ENCODE measurements at regions not wholly inside any gene's neighbourhood (a gene's known extent, or its start where the extent isn't known, plus 50 kb on each side); places are given as distances from the start of the nearest gene placed in this dataset.
"Not testable (repeated sequence)": the region's sequence is repeated elsewhere in the genome, so short reads cannot be mapped to it uniquely, and the experiment has no call there.

DNA sequence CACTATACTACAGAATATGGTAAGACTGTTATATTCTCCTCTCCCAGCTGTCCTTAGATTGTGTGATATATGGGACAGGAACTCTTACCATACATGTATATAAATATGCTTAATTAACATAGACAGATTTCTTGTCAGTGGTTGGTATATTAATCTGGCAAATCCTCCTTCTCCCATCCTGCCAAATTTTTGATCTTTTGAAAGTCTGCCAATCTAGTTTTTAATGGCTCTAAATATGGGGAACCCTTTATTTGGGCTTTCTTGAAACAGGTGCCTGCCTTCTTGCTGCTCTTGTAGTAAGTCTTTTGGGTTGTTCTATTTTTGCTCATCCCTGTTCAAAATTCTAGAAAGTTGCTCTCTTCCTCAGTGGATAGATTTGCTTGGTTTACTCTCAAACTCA lies 63.5 kb downstream of the SPATA31D1 start:
- DNase-seq = no peak

GRCh38 chr9:82054264-82055015 lies 65.9 kb downstream of the SPATA31D1 start:
- no peak for DNase-seq

DNA sequence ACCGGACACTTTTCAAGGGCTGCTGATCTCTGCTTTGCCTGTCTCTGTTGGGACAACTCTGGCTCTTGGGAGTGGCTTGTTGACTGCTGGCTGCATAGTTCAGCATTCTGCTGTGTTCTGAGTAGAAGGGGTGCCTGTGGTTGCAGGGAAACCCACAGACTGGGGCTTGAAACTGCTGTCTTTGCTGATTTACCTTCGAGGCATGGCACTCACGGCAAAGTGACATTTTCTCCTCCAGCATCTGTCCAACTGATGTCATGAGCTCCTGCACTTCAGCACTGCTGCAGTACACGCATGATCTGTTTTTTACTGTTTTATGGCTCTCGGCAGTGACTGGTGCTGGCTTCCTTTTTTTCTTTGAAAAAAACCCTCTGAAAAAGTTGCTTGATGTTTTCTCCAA lies 69.2 kb downstream of the SPATA31D1 start:
- no peak for DNase-seq

DNA sequence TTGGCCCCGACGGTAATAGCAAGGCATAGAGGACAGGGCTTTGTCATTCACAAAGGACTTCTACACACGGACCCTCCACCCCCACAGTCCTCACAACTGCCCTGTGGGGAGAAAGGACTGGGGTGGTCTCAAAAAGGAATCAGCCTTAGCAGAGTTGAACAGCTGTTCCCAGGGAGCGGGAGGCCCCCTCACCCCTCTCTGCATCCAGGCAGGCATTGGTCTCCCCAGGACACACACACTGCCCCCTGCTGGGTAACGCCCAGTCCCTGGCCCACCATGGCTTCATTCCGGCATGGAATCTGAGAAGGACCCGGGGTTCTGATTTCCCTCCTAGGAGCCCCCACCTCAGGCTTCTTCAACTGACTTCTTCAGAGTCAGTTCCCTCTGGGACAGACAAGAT lies 73.2 kb downstream of the SPATA31D1 start:
- DNase-seq = not testable (repeated sequence)

- DNase-seq = no peak
These were observed 73.7 kb downstream of the SPATA31D1 start for GRCh38 chr9:82062245-82062644.

- no peak for DNase-seq
These were observed 85.3 kb downstream of the SPATA31D1 start for GRCh38 chr9:82073551-82074543.

DNA sequence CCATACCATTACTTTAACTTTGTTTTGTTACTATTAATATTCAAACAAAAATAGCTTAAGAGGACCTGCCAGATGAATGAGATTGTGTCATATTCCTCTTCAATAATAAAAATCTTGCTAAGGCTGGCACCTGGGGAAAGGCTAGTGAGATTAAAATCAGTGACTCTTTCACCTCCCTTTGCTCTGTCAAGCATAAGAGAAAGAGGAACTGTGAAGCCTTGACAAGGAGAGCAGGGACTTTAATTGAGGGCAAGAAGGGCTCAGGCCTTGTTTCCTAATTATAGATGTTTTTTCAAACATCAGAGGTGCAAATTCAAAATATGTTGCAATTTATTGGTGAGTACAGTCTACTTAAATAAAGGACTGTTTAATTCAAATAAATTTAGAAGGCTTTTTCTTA lies 91.7 kb downstream of the SPATA31D1 start:
- no peak for DNase-seq

DNA sequence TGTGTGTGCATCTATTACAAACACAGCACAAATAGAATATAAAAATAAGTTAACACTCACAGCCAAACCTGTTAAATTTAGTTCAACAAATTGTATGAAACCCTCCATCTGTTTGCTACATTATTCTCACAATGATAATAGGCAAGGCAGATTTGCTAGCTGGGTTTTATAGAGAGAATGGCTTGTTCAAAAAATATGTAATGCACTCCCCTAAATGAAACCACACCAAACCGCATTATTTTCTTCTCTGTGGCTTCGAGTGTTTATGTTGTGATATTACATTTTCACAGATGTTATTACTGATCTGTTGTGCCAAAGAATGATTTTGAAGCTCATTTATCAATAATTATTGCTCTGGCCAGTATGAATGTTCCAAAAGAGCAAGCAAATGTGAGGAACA lies 92.9 kb downstream of the SPATA31D1 start:
- DNase-seq = no peak

GRCh38 chr9:82082563-82082962 lies 94.0 kb downstream of the SPATA31D1 start:
- DNase-seq = no peak

DNA sequence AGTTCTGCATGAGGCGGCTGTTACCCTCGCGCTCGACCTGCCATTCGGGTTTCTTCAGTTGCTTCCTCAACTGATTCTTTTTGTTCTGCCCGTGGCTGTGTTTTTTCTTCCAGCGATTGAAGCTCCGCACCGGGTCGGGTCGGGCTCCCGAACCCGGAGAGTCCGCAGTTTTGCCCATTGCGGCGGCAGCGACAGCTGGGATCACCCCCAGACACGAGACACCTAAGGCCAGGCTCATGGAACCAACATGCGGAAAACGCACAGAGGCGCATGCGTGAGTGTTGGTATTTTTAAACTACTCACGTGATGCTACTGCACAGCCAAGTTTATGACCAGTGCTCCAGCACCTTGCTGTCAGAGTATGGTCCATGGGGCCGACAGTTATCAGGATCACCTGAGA lies 100.0 kb downstream of the SPATA31D1 start:
- no peak for DNase-seq

DNA sequence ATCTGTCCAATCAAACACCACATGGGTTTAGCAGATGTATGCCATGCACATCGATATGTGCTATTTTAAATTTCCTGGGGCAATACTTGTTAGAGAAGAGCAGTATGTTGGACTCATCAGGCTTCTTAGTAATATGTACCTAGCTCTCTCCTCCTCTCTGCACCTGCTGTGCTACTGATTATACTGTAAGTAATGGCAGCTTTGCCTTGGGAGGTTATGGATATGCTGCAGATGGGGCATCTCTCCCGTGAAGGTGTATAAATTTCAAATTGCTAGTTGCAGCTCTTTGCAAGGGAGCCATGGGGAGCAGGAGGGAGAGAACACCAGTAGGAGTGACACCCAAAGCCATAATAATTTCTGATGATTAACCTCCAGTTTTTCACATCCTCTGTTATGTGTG lies 101.5 kb downstream of the SPATA31D1 start:
- peak; percentile 56 for DNase-seq

GRCh38 chr9:82091100-82091499 lies 102.5 kb downstream of the SPATA31D1 start:
- DNase-seq = no peak

GRCh38 chr9:82091610-82092009 lies 103.0 kb downstream of the SPATA31D1 start:
- DNase-seq = no peak

GRCh38 chr9:82101475-82101874 lies 112.9 kb downstream of the SPATA31D1 start:
- no peak for DNase-seq

DNA sequence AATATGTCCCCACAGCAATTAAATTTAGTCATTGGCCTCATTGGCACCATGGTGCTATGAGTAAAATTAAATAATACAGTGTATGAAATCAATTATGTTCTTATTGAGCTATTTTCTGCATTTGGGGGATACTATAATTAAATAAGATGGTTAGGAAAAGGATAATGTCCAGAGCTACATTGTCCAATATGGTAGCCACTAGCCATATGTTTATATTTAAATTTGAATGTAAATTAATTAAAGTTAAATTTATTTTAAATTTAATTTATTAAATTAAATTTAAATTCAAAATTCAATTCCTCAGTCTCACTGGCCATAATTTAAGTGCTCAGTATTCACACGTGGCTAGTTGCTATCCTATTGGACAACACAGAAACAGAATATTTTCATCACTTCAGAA lies 115.7 kb downstream of the SPATA31D1 start:
- no peak for DNase-seq

- DNase-seq = no peak
These were observed 117.2 kb downstream of the SPATA31D1 start for GRCh38 chr9:82105729-82106128.

GRCh38 chr9:82106536-82106935 lies 118.0 kb downstream of the SPATA31D1 start:
- no peak for DNase-seq

DNA sequence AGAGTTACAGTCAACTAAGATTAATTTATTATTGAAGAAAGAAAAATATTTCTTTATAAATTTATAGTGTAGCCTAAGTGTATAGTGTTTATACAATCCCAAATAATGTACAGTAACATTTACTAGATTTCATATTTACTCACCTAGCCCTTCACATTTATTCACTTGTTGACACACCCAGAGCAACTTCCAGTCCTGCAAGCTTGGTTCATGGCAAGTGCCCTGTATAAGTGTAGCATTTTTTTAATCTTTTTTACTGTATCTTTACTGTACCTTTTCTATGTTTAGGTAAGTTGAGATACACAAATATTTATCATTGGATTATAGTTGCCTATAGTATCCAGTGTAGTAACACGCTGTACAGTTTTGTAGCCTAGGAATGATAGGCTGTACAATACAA lies 119.9 kb downstream of the SPATA31D1 start:
- no peak for DNase-seq

DNA sequence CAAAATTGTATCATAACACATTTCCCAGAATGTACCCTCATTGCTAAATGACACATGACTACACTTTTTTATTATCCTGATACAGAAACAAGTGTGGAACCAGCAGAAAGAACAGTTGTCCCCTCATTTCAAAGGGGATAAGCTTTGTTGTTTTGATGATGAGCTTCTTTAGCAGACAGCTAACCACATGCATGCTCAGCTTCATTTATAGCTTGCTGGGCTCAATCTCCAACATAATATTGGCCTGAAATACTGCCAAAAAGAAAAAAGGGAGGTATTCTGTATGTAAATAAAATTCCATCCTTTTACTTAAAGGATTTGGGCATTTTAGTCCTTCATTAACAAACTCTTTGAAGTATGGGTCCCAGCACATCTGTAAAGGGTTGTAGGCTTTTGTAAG lies 120.4 kb downstream of the SPATA31D1 start:
- DNase-seq = no peak

DNA sequence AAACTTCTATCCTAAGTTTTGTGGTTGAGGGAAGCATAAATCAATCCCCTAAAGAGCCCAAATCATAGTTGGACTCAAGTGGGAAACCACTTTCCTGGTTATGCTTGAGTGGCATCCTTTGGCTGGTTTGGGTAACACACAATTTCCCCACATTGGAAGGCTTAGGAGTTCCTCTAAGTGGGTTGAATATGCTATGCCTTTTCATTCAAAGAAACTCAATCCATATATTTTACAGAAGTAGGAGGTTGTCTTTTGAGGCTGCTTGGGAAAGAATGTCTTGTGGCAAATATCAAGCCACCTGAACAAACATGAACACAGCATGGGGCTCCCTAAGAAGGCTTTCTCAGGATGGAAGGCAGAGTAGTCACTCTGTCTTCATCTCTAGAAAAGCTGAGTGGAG lies 121.1 kb downstream of the SPATA31D1 start:
- DNase-seq = no peak

- no peak for DNase-seq
These were observed 122.3 kb downstream of the SPATA31D1 start for GRCh38 chr9:82110881-82111280.

GRCh38 chr9:82115331-82115730 lies 126.8 kb downstream of the SPATA31D1 start:
- DNase-seq = no peak

- no peak for DNase-seq
These were observed 127.3 kb downstream of the SPATA31D1 start for GRCh38 chr9:82115900-82116299.

DNA sequence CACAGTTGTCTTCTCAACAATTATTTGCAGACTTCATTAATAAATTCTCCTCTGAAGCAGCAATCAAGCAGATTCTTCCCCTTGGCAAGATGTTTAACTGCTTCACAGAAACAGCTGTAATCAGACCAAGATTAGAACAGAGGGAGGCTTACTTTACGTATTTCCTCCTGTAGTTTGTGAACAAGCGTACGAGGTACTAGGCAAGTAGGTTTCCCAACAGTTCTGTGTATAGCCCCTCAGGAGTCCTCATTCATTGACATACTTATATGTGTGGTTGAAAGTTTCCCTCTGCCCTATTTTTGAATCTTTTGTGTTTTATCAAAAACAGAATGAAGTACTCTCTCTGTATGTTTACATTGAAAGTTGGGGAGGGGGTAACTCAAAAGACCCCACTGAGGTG lies 128.0 kb downstream of the SPATA31D1 start:
- DNase-seq = no peak

Data from NCI-H146 (cell line).